Cardiac muscle cell (in vitro differentiated cells and primary cell): ENCODE measurements at regions not wholly inside any gene's neighbourhood (a gene's known extent, or its start where the extent isn't known, plus 50 kb on each side); places are given as distances from the start of the nearest gene placed in this dataset.

Experiments used
- DNase-seq, 2 donors: peaks; one replicate each; pipeline versions ENCODE4 v3.0.0 to v3.0.0-alpha.2; 2010 to 2017; ENCODE audit warnings: low read depth in 1 of 2, low spot score in 1 of 2
- H3K27ac ChIP-seq: fragments of 200-600 bp; sonication (generic); 2 replicates; pipeline ENCODE4 v1.5.1; 2016
- H3K27me3 ChIP-seq: fragments of 200-600 bp; sonication (generic); 2 replicates; pipeline ENCODE4 v1.6.0; 2016; ENCODE audit warnings: control low read depth
- H3K36me3 ChIP-seq: fragments of 200-600 bp; sonication (generic); 2 replicates; pipeline ENCODE4 v1.5.1; 2016; ENCODE audit warnings: control low read depth
- H3K4me1 ChIP-seq: fragments of 200-600 bp; sonication (generic); 2 replicates; pipeline ENCODE4 v1.8.1; 2017; ENCODE audit warnings: low read depth, mild to moderate bottlenecking, mixed run types
- H3K4me3 ChIP-seq: fragments of 200-600 bp; sonication (generic); 2 replicates; pipeline ENCODE4 v1.5.1; 2016; ENCODE audit warnings: mild to moderate bottlenecking
- H3K9me3 ChIP-seq: fragments of 200-600 bp; sonication (generic); 2 replicates; pipeline ENCODE4 v1.5.1; 2017; ENCODE audit warnings: low read depth, mild to moderate bottlenecking, control low read depth
- CTCF ChIP-seq: IDR thresholded peaks from 2 replicates; pipeline ENCODE4 v1.5.1; 2012; ENCODE audit warnings: low read depth, mild to moderate bottlenecking, low read length

GRCh38 chr5:2251298-2251697 lies 368.6 kb upstream of the IRX4 start:
- no peaks in the 10 kb centered on the region for H3K4me1 ChIP-seq
- TF ChIP-seq CTCF, result no peak
- H3K27ac ChIP-seq, result no peak overlapping the region
- H3K27me3 ChIP-seq, result no peaks in the 10 kb centered on the region
- no peaks in the 10 kb centered on the region for H3K36me3 ChIP-seq
- H3K9me3 ChIP-seq, result no peaks in the 10 kb centered on the region
- no peak overlapping the region for H3K4me3 ChIP-seq
- DNase-seq, result no peak

- DNase-seq, result no peak
- Histone ChIP-seq H3K27ac (no peak overlapping the region), H3K4me1 (no peaks in the 10 kb centered on the region), H3K36me3 (no peaks in the 10 kb centered on the region), H3K9me3 (no peaks in the 10 kb centered on the region), H3K4me3 (no peak overlapping the region), H3K27me3 (no peaks in the 10 kb centered on the region)
- no peak for TF ChIP-seq CTCF
These were observed 367.7 kb upstream of the IRX4 start for GRCh38 chr5:2250365-2250950.

- Histone ChIP-seq H3K4me3 (no peak overlapping the region), H3K27ac (no peak overlapping the region), H3K36me3 (no peaks in the 10 kb centered on the region), H3K9me3 (no peaks in the 10 kb centered on the region), H3K4me1 (no peaks in the 10 kb centered on the region), H3K27me3 (no peaks in the 10 kb centered on the region)
- no peak for DNase-seq
- TF ChIP-seq CTCF, result no peak
These were observed 366.7 kb upstream of the IRX4 start for GRCh38 chr5:2249442-2249841.

GRCh38 chr5:2249026-2249425 lies 366.3 kb upstream of the IRX4 start:
- H3K27me3 ChIP-seq, result no peaks in the 10 kb centered on the region
- no peaks in the 10 kb centered on the region for H3K4me1 ChIP-seq
- no peak for DNase-seq
- no peaks in the 10 kb centered on the region for H3K9me3 ChIP-seq
- no peak overlapping the region for H3K27ac ChIP-seq
- no peaks in the 10 kb centered on the region for H3K36me3 ChIP-seq
- no peak for TF ChIP-seq CTCF
- no peak overlapping the region for H3K4me3 ChIP-seq

GRCh38 chr5:2242539-2242938 lies 359.8 kb upstream of the IRX4 start:
- TF ChIP-seq CTCF, result no peak
- Histone ChIP-seq H3K4me1 (no peaks in the 10 kb centered on the region), H3K9me3 (no peaks in the 10 kb centered on the region), H3K27me3 (no peaks in the 10 kb centered on the region), H3K4me3 (no peak overlapping the region), H3K27ac (no peak overlapping the region), H3K36me3 (no peaks in the 10 kb centered on the region)
- no peak for DNase-seq

- Histone ChIP-seq H3K9me3 (no peaks in the 10 kb centered on the region), H3K27me3 (no peaks in the 10 kb centered on the region), H3K27ac (no peak overlapping the region), H3K4me1 (no peaks in the 10 kb centered on the region), H3K36me3 (no peaks in the 10 kb centered on the region), H3K4me3 (no peak overlapping the region)
- no peak for TF ChIP-seq CTCF
- no peak for DNase-seq
These were observed 359.1 kb upstream of the IRX4 start for GRCh38 chr5:2241842-2242241.
